ENCODE measurements at regions not wholly inside any gene's neighbourhood (a gene's known extent, or its start where the extent isn't known, plus 50 kb on each side); places are given as distances from the start of the nearest gene placed in this dataset.
"Not testable (repeated sequence)": the region's sequence is repeated elsewhere in the genome, so short reads cannot be mapped to it uniquely, and the experiment has no call there.

- H3K9me3 Mint-ChIP-seq, result no peaks in the 10 kb centered on the region
- CTCF ChIA-PET, result interaction anchor here (1.2 kb wide), 1 partner anchor 495 kb away, joined by 3 read pairs; no protein-coding TSS in a partner anchor
- H3K4me1 Mint-ChIP-seq, result no peaks in the 10 kb centered on the region
- no peak overlapping the region for H3K27ac Mint-ChIP-seq
- no peak for TF ChIP-seq CTCF (IDR thresholded peaks at IDR 0.05)
- DNase-seq (no peak), ATAC-seq (ENCODE audit: low read depth) (no peak)
- POLR2A ChIA-PET, result no interaction called here
- H3K4me3 Mint-ChIP-seq, result no peak overlapping the region
- H3K36me3 Mint-ChIP-seq (ENCODE audit: low read depth), result no peaks in the 10 kb centered on the region
- peaks cover 7% of the 10 kb centered on the region for H3K27me3 Mint-ChIP-seq
- intact Hi-C loops (cut with micrococcal nuclease), result no loop called here
These were observed 487.1 kb upstream of the PIK3R1 start for GRCh38 chr5:67728326-67728890.

GRCh38 chr5:67725604-67726003, 490.0 kb upstream of the PIK3R1 start:
- no peaks in the 10 kb centered on the region for H3K36me3 Mint-ChIP-seq (ENCODE audit: low read depth)
- no peak overlapping the region for H3K27ac Mint-ChIP-seq
- no peak for ATAC-seq (ENCODE audit: low read depth)
- H3K9me3 Mint-ChIP-seq, result no peaks in the 10 kb centered on the region
- intact Hi-C loops (cut with micrococcal nuclease), result no loop called here
- ChIA-PET POLR2A (no interaction called here), CTCF (no interaction called here)
- TF ChIP-seq CTCF (IDR thresholded peaks at IDR 0.05), result no peak
- H3K27me3 Mint-ChIP-seq, result no peaks in the 10 kb centered on the region
- DNase-seq, result no peak
- no peak overlapping the region for H3K4me3 Mint-ChIP-seq
- H3K4me1 Mint-ChIP-seq, result no peaks in the 10 kb centered on the region

GRCh38 chr5:67724412-67725135, 491.0 kb upstream of the PIK3R1 start:
- Mint-ChIP-seq H3K9me3 (no peaks in the 10 kb centered on the region), H3K4me3 (no peak overlapping the region), H3K4me1 (no peaks in the 10 kb centered on the region), H3K27ac (no peak overlapping the region), H3K27me3 (no peaks in the 10 kb centered on the region), H3K36me3 (ENCODE audit: low read depth) (no peaks in the 10 kb centered on the region)
- no peak for DNase-seq
- intact Hi-C loops (cut with micrococcal nuclease), result no loop called here
- POLR2A ChIA-PET, result no interaction called here
- CTCF ChIA-PET, result no interaction called here
- TF ChIP-seq CTCF (IDR thresholded peaks at IDR 0.05), result no peak
- ATAC-seq (ENCODE audit: low read depth), result no peak

- H3K4me1 Mint-ChIP-seq, result no peaks in the 10 kb centered on the region
- DNase-seq (no peak), ATAC-seq (ENCODE audit: low read depth) (no peak)
- ChIA-PET POLR2A (no interaction called here), CTCF (no interaction called here)
- TF ChIP-seq CTCF (IDR thresholded peaks at IDR 0.05), result no peak
- intact Hi-C loops (cut with micrococcal nuclease), result no loop called here
- H3K27me3 Mint-ChIP-seq, result no peaks in the 10 kb centered on the region
- H3K9me3 Mint-ChIP-seq, result no peaks in the 10 kb centered on the region
- no peaks in the 10 kb centered on the region for H3K36me3 Mint-ChIP-seq (ENCODE audit: low read depth)
- H3K4me3 Mint-ChIP-seq, result no peak overlapping the region
- no peak overlapping the region for H3K27ac Mint-ChIP-seq
These were observed 491.7 kb upstream of the PIK3R1 start for GRCh38 chr5:67723873-67724272.

- H3K4me3 Mint-ChIP-seq; ATAC-seq (ENCODE audit: low read depth); POLR2A ChIA-PET; H3K4me1 Mint-ChIP-seq; H3K9me3 Mint-ChIP-seq; DNase-seq; H3K27me3 Mint-ChIP-seq; CTCF ChIA-PET; H3K36me3 Mint-ChIP-seq (ENCODE audit: low read depth); intact Hi-C loops (cut with micrococcal nuclease); H3K27ac Mint-ChIP-seq: not testable (repeated sequence)
These were observed 493.0 kb upstream of the PIK3R1 start for GRCh38 chr5:67722582-67722981.

Data from activated B cell treated with CpG ODN at 0.5 μM for 24 hours (primary cell).